Loucy (cell line): ENCODE measurements at regions not wholly inside any gene's neighbourhood (a gene's known extent, or its start where the extent isn't known, plus 50 kb on each side); places are given as distances from the start of the nearest gene placed in this dataset.

ENCODE experiments used
- H2AFZ ChIP-seq: fragments of 200-600 bp; sonication (generic); 2 replicates; pipeline ENCODE4 v1.6.0; 2016; ENCODE audit warnings: antibody characterized with exemption, mild to moderate bottlenecking, low read length, moderate library complexity
- H3F3A ChIP-seq: fragments of 200-600 bp; 2 replicates; pipeline ENCODE4 v1.6.0; 2016; ENCODE audit warnings: antibody characterized with exemption, low read depth, mild to moderate bottlenecking
- H3K27me3 ChIP-seq: fragments of 200-600 bp; sonication (generic); 2 replicates; pipeline ENCODE4 v1.6.1; 2014; ENCODE audit warnings: low read length, mild to moderate bottlenecking; ENCODE audit not compliant: insufficient read depth, poor library complexity, severe bottlenecking
- H3K36me3 ChIP-seq: fragments of 200-600 bp; sonication (generic); 2 replicates; pipeline ENCODE4 v1.6.1; 2016; ENCODE audit warnings: low read length; ENCODE audit not compliant: insufficient read depth
- H3K4me1 ChIP-seq: fragments of 200-600 bp; sonication (generic); 2 replicates; pipeline ENCODE4 v1.5.1; 2014; ENCODE audit warnings: low read length, mild to moderate bottlenecking; ENCODE audit not compliant: insufficient read depth, poor library complexity, severe bottlenecking
- H3K4me2 ChIP-seq: fragments of 200-600 bp; sonication (generic); 2 replicates; pipeline ENCODE4 v1.6.0; 2014; ENCODE audit warnings: antibody characterized with exemption, low read length, low read depth, mild to moderate bottlenecking; ENCODE audit not compliant: poor library complexity, severe bottlenecking
- H3K4me3 ChIP-seq: fragments of 200-600 bp; sonication (generic); 2 replicates; pipeline ENCODE4 v1.5.1; 2014; ENCODE audit warnings: low read length, mild to moderate bottlenecking, mixed read lengths; ENCODE audit not compliant: poor library complexity, severe bottlenecking
- H3K79me2 ChIP-seq: fragments of 200-600 bp; sonication (generic); 2 replicates; pipeline ENCODE4 v1.6.1; 2014; ENCODE audit warnings: low read length; ENCODE audit not compliant: insufficient read depth
- H3K9ac ChIP-seq: fragments of 200-600 bp; sonication (generic); 2 replicates; pipeline ENCODE4 v1.6.0; 2014; ENCODE audit warnings: mild to moderate bottlenecking, low read depth, low read length, moderate library complexity; ENCODE audit not compliant: poor library complexity, severe bottlenecking
- H3K9me2 ChIP-seq: fragments of 200-600 bp; sonication (generic); replicated peaks from 2 replicates; pipeline ENCODE4 v1.6.1; 2016; ENCODE audit warnings: low read depth, low read length, mixed read lengths
- H3K9me3 ChIP-seq: fragments of 200-600 bp; sonication (generic); 2 replicates; pipeline ENCODE4 v1.6.1; 2014; ENCODE audit warnings: mild to moderate bottlenecking, antibody characterized with exemption, low read length, low read depth; ENCODE audit not compliant: insufficient read depth
- H4K20me1 ChIP-seq: fragments of 200-600 bp; sonication (generic); 2 replicates; pipeline ENCODE4 v1.6.0; 2014; ENCODE audit warnings: antibody characterized with exemption, low read length, mild to moderate bottlenecking; ENCODE audit not compliant: insufficient read depth, poor library complexity, severe bottlenecking
- EZH2phosphoT487 ChIP-seq: fragments of 200-600 bp; IDR thresholded peaks from 2 replicates; pipeline ENCODE4 v1.6.1; 2018; ENCODE audit warnings: antibody characterized with exemption, mild to moderate bottlenecking, moderate library complexity, borderline replicate concordance
- TF ChIP-seq, protein P1 (sequence below): fragments of 200-600 bp; sonication (generic); conservative IDR thresholded peaks from 2 replicates; pipeline ENCODE4 v1.5.1; 2014; ENCODE audit warnings: mild to moderate bottlenecking, antibody characterized with exemption, low read length

DNA sequence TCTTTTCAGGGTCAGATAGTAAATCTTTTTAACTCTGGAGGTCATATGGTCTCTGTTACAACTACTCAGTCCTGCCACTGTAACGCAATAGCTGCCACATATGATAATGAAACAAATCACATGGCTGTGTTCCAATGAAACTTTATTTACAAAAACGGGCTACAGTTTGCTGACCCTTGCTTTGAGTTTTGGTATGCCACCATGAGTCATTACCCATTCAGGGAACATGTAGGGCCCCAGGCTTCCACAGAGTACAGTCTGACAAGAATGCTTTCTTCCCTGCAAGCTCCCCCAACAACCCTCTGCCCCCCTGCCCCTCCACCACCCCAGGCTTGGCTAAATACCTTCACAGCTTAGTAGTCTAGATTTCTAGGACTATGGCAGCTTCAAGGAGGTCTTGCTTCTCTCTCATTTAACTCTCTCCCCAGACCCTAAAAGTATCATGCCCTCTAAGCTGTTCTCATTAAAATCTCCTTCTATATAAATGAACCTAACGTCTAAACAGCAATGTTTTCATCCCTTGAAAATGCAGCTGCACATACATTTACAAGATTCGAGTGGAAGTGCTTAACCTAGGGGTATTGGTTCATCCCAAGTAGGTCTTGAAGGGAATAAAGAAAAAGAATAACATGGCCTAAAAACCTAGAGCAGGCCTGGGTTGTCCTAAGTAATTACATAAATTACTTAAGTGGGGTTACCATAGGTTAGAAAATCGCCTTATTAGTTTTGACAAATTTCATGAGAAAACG is 117.8 kb upstream of the PRICKLE2 start:
- H3F3A ChIP-seq: no peaks in the 10 kb centered on the region
- no peaks in the 10 kb centered on the region for H4K20me1 ChIP-seq
- H3K4me3 ChIP-seq: no peak overlapping the region
- H3K9me2 ChIP-seq: no peaks in the 10 kb centered on the region
- H3K36me3 ChIP-seq: no peaks in the 10 kb centered on the region
- H3K27me3 ChIP-seq: no peaks in the 10 kb centered on the region
- H2AFZ ChIP-seq: no peak overlapping the region
- H3K4me2 ChIP-seq: no peak overlapping the region
- no peak overlapping the region for H3K9ac ChIP-seq
- no peaks in the 10 kb centered on the region for H3K79me2 ChIP-seq
- H3K9me3 ChIP-seq: no peaks in the 10 kb centered on the region
- TF ChIP-seq, protein P1, sequence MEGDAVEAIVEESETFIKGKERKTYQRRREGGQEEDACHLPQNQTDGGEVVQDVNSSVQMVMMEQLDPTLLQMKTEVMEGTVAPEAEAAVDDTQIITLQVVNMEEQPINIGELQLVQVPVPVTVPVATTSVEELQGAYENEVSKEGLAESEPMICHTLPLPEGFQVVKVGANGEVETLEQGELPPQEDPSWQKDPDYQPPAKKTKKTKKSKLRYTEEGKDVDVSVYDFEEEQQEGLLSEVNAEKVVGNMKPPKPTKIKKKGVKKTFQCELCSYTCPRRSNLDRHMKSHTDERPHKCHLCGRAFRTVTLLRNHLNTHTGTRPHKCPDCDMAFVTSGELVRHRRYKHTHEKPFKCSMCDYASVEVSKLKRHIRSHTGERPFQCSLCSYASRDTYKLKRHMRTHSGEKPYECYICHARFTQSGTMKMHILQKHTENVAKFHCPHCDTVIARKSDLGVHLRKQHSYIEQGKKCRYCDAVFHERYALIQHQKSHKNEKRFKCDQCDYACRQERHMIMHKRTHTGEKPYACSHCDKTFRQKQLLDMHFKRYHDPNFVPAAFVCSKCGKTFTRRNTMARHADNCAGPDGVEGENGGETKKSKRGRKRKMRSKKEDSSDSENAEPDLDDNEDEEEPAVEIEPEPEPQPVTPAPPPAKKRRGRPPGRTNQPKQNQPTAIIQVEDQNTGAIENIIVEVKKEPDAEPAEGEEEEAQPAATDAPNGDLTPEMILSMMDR: no peak
- TF ChIP-seq EZH2phosphoT487: no peak
- H3K4me1 ChIP-seq: no peaks in the 10 kb centered on the region

DNA sequence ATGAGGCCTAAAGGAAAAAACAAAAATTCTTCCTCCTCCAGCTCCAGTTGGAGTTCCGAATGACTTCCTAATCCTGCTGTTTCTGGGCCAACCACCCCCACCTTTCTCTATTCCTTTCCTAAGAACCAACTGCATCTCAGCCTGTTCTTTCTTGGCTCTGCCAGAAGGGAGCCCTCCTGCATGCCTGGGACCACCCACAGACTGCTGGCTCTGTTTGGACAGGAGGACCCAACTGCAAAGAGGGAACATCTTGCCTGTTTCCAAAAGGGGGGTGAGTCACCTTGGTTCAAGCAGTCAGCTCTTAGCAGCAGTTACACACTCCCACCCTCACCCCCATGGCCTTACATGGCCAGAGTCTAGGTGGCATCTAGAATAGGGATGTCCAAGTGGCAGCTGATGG is 116.0 kb upstream of the PRICKLE2 start:
- no peaks in the 10 kb centered on the region for H3K9me2 ChIP-seq
- no peaks in the 10 kb centered on the region for H4K20me1 ChIP-seq
- no peaks in the 10 kb centered on the region for H3K79me2 ChIP-seq
- no peak overlapping the region for H3K4me3 ChIP-seq
- no peaks in the 10 kb centered on the region for H3K9me3 ChIP-seq
- H3K36me3 ChIP-seq: no peaks in the 10 kb centered on the region
- H3F3A ChIP-seq: no peaks in the 10 kb centered on the region
- TF ChIP-seq, protein P1: no peak
- no peaks in the 10 kb centered on the region for H3K4me1 ChIP-seq
- H2AFZ ChIP-seq: no peak overlapping the region
- no peaks in the 10 kb centered on the region for H3K27me3 ChIP-seq
- no peak overlapping the region for H3K9ac ChIP-seq
- H3K4me2 ChIP-seq: no peak overlapping the region

DNA sequence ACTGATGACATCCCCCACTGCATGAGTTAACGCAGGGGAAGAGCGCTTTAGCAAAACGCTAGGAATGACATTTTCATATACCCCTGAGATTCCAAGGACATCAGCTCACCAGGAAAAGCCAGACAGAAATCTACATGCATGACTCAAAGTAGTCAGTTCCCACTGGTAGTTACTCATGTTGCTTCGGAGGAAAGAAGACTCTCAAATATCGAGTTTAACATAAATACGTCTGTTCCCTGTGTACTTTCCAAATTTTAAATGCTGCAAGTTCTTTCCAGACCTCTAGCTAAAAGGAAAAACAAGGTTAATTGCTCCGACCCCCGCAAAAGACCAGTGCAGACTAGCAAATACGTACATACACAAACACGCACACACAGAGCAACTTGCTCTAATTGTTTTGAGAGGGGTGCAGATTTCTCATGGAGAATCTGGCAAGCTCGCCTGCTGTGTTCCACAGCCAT is 115.4 kb upstream of the PRICKLE2 start:
- Histone ChIP-seq H3K4me3 (no peak overlapping the region), H4K20me1 (no peaks in the 10 kb centered on the region), H3K9ac (no peak overlapping the region), H2AFZ (no peak overlapping the region), H3K4me2 (no peak overlapping the region), H3K27me3 (no peaks in the 10 kb centered on the region), H3K9me2 (no peaks in the 10 kb centered on the region), H3K9me3 (no peaks in the 10 kb centered on the region), H3K36me3 (no peaks in the 10 kb centered on the region), H3K79me2 (no peaks in the 10 kb centered on the region), H3K4me1 (no peaks in the 10 kb centered on the region), H3F3A (no peaks in the 10 kb centered on the region)
- no peak for TF ChIP-seq EZH2phosphoT487
- TF ChIP-seq, protein P1: no peak
